Fibroblast of pulmonary artery (primary cell): ENCODE measurements at regions not wholly inside any gene's neighbourhood (a gene's known extent, or its start where the extent isn't known, plus 50 kb on each side); places are given as distances from the start of the nearest gene placed in this dataset.

Experiments
- DNase-seq: peaks from one replicate; pipeline ENCODE4 v3.0.0-alpha.2; 2010; ENCODE audit warnings: low read depth
- H3K4me3 ChIP-seq: replicated peaks from 2 replicates; pipeline ENCODE4 v1.5.1; 2011; ENCODE audit warnings: low read depth, mild to moderate bottlenecking, control low read depth, low read length, moderate library complexity
- CTCF ChIP-seq: IDR thresholded peaks from 2 replicates; pipeline ENCODE4 v1.5.1; 2011; ENCODE audit warnings: mild to moderate bottlenecking, control low read depth, low read length, inconsistent platforms; ENCODE audit errors: missing control alignments

DNA sequence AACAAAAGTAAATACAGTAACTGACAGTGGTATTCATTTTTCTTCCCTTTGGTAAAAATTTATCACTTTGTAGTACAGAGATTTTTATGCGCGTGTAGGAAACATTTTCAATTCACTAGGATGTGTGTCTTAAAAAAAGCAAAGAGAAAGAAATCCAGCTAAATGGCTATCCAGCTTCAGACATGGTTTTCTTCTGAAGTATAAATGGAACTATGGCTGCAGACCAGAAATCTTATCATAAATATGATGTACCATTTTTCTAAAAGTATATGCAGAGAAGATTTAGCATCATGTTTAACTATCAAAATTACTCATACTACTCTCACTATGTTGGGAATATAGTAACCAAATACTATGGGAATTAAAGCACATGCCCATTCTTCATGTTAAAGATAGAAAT lies 328.4 kb upstream of the SMIM30 start:
- no peak for DNase-seq
- H3K4me3 ChIP-seq = no peak overlapping the region
- TF ChIP-seq CTCF = no peak

GRCh38 chr7:113446391-113446790 lies 328.0 kb upstream of the SMIM30 start:
- TF ChIP-seq CTCF = no peak
- H3K4me3 ChIP-seq = no peak overlapping the region
- no peak for DNase-seq

- DNase-seq = no peak
- H3K4me3 ChIP-seq = no peak overlapping the region
- TF ChIP-seq CTCF = no peak
These were observed 325.9 kb upstream of the SMIM30 start for GRCh38 chr7:113444261-113444660.

- no peak for TF ChIP-seq CTCF
- DNase-seq = no peak
- no peak overlapping the region for H3K4me3 ChIP-seq
These were observed 321.8 kb upstream of the SMIM30 start for GRCh38 chr7:113440173-113440572.

- no peak for DNase-seq
- TF ChIP-seq CTCF = no peak
- no peak overlapping the region for H3K4me3 ChIP-seq
These were observed 313.1 kb upstream of the SMIM30 start for GRCh38 chr7:113431406-113431805.

DNA sequence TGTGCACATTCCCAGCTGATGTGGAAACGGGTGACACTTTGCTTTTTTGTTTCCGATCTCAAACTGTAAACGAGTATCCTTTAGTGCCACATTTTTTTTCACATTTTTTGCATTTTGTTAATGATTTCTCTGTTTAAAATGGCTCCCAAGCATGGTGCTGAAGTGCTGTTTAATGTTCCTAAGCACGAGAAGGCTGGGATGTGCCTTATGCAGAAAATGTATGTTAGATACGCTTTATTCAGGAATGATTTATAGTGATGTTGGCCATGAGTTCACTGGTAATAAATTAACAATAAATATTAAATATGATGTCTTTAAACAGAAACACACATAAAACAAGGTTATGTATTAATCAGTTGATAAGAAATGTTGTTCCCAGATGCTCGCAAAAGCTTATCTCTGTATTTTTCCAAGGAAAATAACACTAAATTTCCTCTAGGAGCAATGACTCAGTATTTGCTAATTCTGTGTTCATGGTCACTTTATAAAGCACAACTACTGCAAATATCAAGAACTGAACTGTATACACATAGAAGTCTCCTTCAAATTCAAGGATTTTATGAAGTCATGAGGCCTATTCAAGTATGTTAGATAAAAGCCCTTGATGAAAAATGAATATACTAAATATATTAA lies 305.9 kb upstream of the SMIM30 start:
- no peak for DNase-seq
- TF ChIP-seq CTCF = no peak
- H3K4me3 ChIP-seq = no peak overlapping the region

- peak; percentile 88 for DNase-seq
- TF ChIP-seq CTCF = peak; percentile 93
- no peak overlapping the region for H3K4me3 ChIP-seq
These were observed 303.5 kb upstream of the SMIM30 start for GRCh38 chr7:113421696-113422330.
